NB4 (cell line): ENCODE measurements at regions not wholly inside any gene's neighbourhood (a gene's known extent, or its start where the extent isn't known, plus 50 kb on each side); places are given as distances from the start of the nearest gene placed in this dataset.

Experiments used
- MYC ChIP-seq: IDR thresholded peaks from 2 replicates; pipeline ENCODE4 v1.6.1; 2011; ENCODE audit warnings: low read depth, low read length
- POLR2A ChIP-seq: IDR thresholded peaks from 2 replicates; pipeline ENCODE4 v1.6.1; 2011; ENCODE audit warnings: mild to moderate bottlenecking; ENCODE audit not compliant: insufficient read length; ENCODE audit errors: extremely low read depth
- TF ChIP-seq, protein P1 (sequence below): IDR thresholded peaks from 2 replicates; pipeline ENCODE4 v1.6.1; 2011; ENCODE audit warnings: low read depth, low read length
- TF ChIP-seq, protein P2 (sequence below): IDR thresholded peaks from one replicate; pipeline ENCODE4 v1.5.1; 2012; ENCODE audit warnings: low read depth, low read length

DNA sequence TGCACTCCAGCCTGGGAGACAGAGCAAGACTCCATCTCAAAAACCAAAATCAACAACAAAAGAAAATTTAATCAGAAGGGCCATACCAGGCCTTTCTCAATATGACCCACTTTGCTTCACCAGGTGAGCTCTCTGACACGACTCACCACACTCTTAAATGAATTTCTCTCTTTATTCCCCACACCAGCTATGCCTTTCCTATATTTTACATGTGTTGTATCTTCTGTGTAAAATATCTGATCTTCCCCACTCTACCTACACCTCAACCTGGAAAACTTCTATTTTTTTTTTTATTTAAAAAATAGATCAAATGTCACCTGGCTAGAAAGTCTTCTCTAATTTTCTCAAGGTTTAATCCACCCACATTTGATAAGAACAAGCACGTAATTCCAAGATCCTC is 77.6 kb upstream of the SLC39A8 start:
- TF ChIP-seq, protein P1, sequence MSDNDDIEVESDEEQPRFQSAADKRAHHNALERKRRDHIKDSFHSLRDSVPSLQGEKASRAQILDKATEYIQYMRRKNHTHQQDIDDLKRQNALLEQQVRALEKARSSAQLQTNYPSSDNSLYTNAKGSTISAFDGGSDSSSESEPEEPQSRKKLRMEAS, result no peak
- TF ChIP-seq, protein P2, sequence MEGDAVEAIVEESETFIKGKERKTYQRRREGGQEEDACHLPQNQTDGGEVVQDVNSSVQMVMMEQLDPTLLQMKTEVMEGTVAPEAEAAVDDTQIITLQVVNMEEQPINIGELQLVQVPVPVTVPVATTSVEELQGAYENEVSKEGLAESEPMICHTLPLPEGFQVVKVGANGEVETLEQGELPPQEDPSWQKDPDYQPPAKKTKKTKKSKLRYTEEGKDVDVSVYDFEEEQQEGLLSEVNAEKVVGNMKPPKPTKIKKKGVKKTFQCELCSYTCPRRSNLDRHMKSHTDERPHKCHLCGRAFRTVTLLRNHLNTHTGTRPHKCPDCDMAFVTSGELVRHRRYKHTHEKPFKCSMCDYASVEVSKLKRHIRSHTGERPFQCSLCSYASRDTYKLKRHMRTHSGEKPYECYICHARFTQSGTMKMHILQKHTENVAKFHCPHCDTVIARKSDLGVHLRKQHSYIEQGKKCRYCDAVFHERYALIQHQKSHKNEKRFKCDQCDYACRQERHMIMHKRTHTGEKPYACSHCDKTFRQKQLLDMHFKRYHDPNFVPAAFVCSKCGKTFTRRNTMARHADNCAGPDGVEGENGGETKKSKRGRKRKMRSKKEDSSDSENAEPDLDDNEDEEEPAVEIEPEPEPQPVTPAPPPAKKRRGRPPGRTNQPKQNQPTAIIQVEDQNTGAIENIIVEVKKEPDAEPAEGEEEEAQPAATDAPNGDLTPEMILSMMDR, result no peak
- no peak for TF ChIP-seq POLR2A
- no peak for TF ChIP-seq MYC
